ENCODE measurements at regions not wholly inside any gene's neighbourhood (a gene's known extent, or its start where the extent isn't known, plus 50 kb on each side); places are given as distances from the start of the nearest gene placed in this dataset.

DNA sequence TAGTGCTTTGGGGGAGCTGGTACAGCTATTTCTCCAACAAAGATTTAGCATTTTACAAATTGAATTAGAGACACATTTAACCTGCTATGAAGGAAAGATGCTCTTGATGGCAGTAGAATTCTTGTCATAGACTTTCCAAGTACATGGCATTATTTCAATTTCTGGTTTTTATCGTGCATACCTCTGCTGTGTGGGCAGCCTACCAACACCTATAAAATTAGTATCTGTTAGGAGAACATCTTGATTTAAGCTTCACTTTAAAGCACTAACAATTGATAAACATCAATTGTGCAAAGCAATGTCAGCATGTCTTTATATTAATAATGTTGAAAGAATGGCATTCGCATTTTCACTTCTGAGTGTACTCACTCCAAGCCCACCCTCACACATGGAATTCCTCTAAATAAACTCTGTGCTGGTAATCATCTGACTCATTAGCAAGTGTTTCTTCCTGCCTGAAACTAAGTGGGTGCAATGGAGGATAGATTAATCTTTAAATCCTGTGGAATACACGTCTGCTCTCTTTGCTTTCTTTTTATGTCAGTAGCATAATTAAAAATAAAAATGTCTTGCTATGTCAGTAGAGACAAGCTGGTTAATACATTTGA is 279.8 kb upstream of the MAGEB18 start:
- intact Hi-C loops (cut with DNase I; ENCODE audit: low total_unique reads) (no loop called here), in situ Hi-C loops (cut with MboI; ENCODE audit: low pct_ligation_motif_present in 1 of 4, low pct_unique_long_range_greater_than_20kb in 1 of 4, low sequenced_read_pairs in 3 of 4) (no loop called here)
- no peak for TF ChIP-seq POLR2AphosphoS5 (IDR thresholded peaks at IDR 0.05)
- TF ChIP-seq, protein P1, sequence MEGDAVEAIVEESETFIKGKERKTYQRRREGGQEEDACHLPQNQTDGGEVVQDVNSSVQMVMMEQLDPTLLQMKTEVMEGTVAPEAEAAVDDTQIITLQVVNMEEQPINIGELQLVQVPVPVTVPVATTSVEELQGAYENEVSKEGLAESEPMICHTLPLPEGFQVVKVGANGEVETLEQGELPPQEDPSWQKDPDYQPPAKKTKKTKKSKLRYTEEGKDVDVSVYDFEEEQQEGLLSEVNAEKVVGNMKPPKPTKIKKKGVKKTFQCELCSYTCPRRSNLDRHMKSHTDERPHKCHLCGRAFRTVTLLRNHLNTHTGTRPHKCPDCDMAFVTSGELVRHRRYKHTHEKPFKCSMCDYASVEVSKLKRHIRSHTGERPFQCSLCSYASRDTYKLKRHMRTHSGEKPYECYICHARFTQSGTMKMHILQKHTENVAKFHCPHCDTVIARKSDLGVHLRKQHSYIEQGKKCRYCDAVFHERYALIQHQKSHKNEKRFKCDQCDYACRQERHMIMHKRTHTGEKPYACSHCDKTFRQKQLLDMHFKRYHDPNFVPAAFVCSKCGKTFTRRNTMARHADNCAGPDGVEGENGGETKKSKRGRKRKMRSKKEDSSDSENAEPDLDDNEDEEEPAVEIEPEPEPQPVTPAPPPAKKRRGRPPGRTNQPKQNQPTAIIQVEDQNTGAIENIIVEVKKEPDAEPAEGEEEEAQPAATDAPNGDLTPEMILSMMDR (IDR thresholded peaks at IDR 0.05), result no peak
- TF ChIP-seq POLR2A (IDR thresholded peaks at IDR 0.05), result no peak
- TF ChIP-seq EP300 (IDR thresholded peaks at IDR 0.05; ENCODE audit: low read depth), result no peak
- no peak for DNase-seq
- Histone ChIP-seq H3K9me3 (no peaks in the 10 kb centered on the region), H3K4me1 (no peaks in the 10 kb centered on the region), H3K27me3 (no peaks in the 10 kb centered on the region), H3K27ac (no peak overlapping the region), H3K4me3 (no peak overlapping the region), H3K36me3 (no peaks in the 10 kb centered on the region)
- 17 to 56% methylated on average over 1 to 3 of the region's 3 CpGs for WGBS, 2 donors (ENCODE audit: low coverage in 1 of 2)

DNA sequence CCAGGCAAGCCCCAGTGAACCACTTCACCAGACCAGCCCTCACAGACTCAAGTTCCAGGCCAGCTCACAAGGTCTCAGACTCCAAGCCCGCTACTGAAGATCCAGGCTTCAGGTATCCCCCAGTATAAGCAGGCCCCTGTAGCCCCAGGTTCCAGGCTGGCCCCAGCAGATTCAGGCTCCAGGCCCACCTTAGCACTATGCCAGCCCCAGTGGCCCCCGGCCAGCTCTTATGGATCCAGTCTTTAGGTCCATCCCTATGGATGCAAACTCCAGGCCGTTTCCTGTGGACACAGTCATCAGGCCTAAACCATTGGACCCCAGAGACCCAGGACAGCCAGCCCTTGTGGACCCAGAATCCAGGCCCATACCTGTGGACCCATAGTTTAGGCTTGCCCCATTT is 277.8 kb upstream of the MAGEB18 start:
- no peaks in the 10 kb centered on the region for H3K9me3 ChIP-seq
- DNase-seq, result no peak
- TF ChIP-seq POLR2AphosphoS5 (IDR thresholded peaks at IDR 0.05), result no peak
- TF ChIP-seq POLR2A (IDR thresholded peaks at IDR 0.05), result no peak
- TF ChIP-seq, protein P1 (IDR thresholded peaks at IDR 0.05), result no peak
- TF ChIP-seq EP300 (IDR thresholded peaks at IDR 0.05; ENCODE audit: low read depth), result no peak

DNA sequence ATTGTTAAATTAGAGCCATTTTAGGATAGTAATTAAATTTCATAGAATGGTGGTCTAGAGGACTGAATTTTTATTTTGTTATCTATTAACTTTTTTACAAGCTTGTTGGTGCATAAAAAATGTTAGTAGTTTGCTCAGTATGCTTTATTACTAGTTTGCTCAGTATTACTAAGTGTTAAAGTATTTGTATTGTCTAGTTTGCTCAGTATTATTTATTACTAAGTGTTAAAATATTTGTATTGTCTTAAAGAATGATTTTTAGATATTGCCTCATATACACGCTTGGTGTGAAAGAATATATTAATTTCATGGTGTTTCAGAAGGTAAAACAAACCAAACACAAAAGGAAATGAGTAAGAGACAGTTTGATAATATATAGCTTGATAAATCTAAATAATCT is 268.4 kb upstream of the MAGEB18 start:
- in situ Hi-C loops (cut with MboI; ENCODE audit: low pct_ligation_motif_present in 1 of 4, low pct_unique_long_range_greater_than_20kb in 1 of 4, low sequenced_read_pairs in 3 of 4), result no loop called here
- Histone ChIP-seq H3K9me3 (no peaks in the 10 kb centered on the region), H3K36me3 (no peaks in the 10 kb centered on the region), H3K4me3 (no peak overlapping the region), H3K4me1 (no peaks in the 10 kb centered on the region), H3K27ac (no peak overlapping the region), H3K27me3 (no peaks in the 10 kb centered on the region)
- intact Hi-C loops (cut with DNase I; ENCODE audit: low total_unique reads), result no loop called here
- 41 to 64% methylated on average over 1 of the region's 1 CpG for WGBS, 2 donors (ENCODE audit: low coverage in 1 of 2)
- no peak for DNase-seq
- no peak for TF ChIP-seq EP300 (IDR thresholded peaks at IDR 0.05; ENCODE audit: low read depth)
- no peak for TF ChIP-seq POLR2A (IDR thresholded peaks at IDR 0.05)
- TF ChIP-seq, protein P1 (IDR thresholded peaks at IDR 0.05), result no peak
- TF ChIP-seq POLR2AphosphoS5 (IDR thresholded peaks at IDR 0.05), result no peak

More for the DNA sequence above, 277.8 kb upstream of the MAGEB18 start:
- Histone ChIP-seq H3K4me3 (no peak overlapping the region), H3K36me3 (no peaks in the 10 kb centered on the region), H3K27me3 (no peaks in the 10 kb centered on the region), H3K4me1 (no peaks in the 10 kb centered on the region), H3K27ac (no peak overlapping the region)
- in situ Hi-C loops (cut with MboI; ENCODE audit: low pct_ligation_motif_present in 1 of 4, low pct_unique_long_range_greater_than_20kb in 1 of 4, low sequenced_read_pairs in 3 of 4) (no loop called here), intact Hi-C loops (cut with DNase I; ENCODE audit: low total_unique reads) (no loop called here)
- WGBS, 2 donors (ENCODE audit: low coverage in 1 of 2), result 74% methylated on average over 3 of the region's 3 CpGs; no CpG with 5 or more reads in 1 of the 2 donors

DNA sequence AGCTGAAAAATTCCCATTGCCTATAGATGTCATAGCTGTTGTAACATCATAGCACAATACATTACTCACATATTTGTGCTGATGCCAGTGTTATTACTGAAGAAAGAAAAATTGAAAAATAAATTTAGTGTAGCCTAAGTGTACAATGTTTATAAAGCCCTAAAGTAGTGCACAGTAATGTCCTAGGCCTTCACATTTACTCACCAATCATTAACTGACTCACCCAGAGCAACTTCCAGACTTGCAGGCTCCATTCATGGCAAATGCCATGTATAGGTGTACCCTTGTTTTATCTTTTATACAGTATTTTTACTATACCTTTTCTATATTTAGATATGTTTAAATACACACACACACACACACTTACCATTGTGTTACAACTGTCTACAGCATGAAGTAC is 265.4 kb upstream of the MAGEB18 start:
- Histone ChIP-seq H3K9me3 (no peaks in the 10 kb centered on the region), H3K4me3 (no peak overlapping the region), H3K27ac (no peak overlapping the region), H3K4me1 (no peaks in the 10 kb centered on the region), H3K36me3 (no peaks in the 10 kb centered on the region), H3K27me3 (no peaks in the 10 kb centered on the region)
- in situ Hi-C loops (cut with MboI; ENCODE audit: low pct_ligation_motif_present in 1 of 4, low pct_unique_long_range_greater_than_20kb in 1 of 4, low sequenced_read_pairs in 3 of 4) (no loop called here), intact Hi-C loops (cut with DNase I; ENCODE audit: low total_unique reads) (no loop called here)
- DNase-seq, result no peak
- no peak for TF ChIP-seq POLR2A (IDR thresholded peaks at IDR 0.05)
- TF ChIP-seq, protein P1 (IDR thresholded peaks at IDR 0.05), result no peak
- TF ChIP-seq POLR2AphosphoS5 (IDR thresholded peaks at IDR 0.05), result no peak
- TF ChIP-seq EP300 (IDR thresholded peaks at IDR 0.05; ENCODE audit: low read depth), result no peak
